HG03342 (cell line): ENCODE measurements at regions not wholly inside any gene's neighbourhood (a gene's known extent, or its start where the extent isn't known, plus 50 kb on each side); places are given as distances from the start of the nearest gene placed in this dataset.
"Not testable (repeated sequence)": the region's sequence is repeated elsewhere in the genome, so short reads cannot be mapped to it uniquely, and the experiment has no call there.

Experiments used
- ATAC-seq: cut with Tn5 transposase; IDR thresholded peaks from one replicate; pipeline ENCODE4 v1.9.1; 2021; ENCODE audit warnings: mild to moderate bottlenecking, moderate library complexity; ENCODE audit not compliant: unreplicated experiment

DNA sequence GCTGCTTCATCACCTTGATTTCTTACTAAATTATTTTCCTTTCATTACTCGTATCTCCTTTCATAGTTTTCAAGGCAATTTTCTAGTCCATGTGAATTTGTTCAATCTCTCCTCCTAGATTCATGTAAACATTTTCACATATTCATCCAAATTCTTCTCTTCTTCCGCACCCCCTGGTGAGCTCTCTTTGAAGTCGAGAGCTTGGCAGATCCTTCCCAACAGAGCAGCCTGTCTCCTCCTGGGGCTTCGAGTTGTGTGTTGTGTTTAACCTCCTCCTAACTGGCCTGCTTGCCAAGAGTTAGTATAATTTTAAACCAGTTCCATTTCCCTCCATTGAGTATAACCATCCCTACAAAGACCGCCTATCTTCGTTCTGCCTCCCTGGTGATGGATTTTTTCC, 272.4 kb upstream of the CELF2 start:
- ATAC-seq: no peak

DNA sequence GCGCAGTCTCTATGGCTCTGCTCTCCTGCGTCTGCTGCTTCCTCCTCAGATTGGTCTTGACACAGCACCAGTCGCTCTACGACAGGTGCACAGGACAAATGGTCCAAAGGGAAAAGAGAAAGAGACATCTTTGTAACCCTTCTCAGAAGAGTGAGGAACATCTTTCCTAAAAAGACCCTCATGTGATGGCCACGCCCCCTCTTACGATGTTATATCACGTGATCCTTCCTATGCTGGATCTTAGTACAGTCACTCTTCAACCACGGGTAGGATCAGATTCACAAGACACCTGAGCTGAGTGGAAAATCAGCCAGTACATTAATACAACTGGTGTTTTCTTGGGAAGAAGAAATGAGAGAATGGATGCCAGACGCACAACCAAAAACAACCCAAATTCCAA, 262.2 kb upstream of the CELF2 start:
- ATAC-seq: no peak

DNA sequence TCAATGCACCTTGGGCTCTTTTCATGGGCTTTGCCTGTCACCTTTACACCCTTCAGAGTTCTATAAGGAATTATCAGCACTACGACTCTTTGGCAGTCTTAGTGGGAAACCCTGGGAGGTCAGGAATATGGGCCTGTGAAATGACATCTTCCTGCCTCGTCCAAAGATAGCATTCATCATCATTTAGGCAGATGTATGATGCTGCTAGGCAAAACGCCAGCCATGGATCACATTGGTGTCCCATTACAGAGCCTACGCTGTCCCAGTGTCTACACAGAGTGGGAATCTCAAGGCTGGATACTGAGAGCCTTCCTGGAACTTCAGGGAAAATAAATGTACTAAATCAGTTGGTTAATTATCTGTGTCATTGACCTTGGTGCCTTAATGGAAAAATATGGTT, 259.4 kb upstream of the CELF2 start:
- ATAC-seq: no peak

DNA sequence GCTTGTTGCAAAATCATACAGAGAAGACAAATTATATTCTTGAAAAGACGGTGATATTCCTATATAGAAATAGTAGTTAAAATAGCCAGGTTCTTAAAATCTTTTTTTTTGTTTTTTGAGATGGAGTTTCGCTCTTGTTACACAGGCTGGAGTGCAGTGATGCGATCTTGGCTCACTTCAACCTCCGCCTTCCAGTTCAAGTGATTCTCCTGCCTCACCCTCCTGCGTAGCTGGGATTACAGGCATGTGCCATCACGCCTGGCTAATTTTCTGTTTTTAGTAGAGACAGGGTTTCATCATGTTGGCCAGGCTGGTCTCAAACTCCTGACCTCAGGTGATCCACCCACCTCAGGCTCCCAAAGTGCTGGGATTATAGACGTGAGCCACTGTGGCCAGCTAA, 257.9 kb upstream of the CELF2 start:
- not testable (repeated sequence) for ATAC-seq

DNA sequence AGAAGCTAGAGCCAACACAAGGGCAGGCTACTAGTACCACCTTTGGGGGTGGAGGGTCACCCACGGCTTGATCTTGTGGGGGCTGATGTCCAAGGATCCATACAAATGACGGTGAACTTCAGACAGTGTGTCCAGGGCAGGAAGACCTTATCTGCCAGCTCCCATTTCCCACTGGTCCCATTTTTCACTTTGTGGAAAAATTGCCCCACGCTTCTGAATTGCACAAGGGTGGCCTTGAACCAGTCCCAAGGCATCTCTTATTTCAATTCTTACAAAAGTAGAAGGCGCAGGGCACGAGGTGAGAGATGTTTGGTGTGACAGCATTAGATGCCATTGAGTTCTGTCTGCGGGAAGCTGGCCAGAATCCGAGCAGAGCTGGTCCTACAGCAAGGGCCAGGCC, 252.7 kb upstream of the CELF2 start:
- no peak for ATAC-seq

DNA sequence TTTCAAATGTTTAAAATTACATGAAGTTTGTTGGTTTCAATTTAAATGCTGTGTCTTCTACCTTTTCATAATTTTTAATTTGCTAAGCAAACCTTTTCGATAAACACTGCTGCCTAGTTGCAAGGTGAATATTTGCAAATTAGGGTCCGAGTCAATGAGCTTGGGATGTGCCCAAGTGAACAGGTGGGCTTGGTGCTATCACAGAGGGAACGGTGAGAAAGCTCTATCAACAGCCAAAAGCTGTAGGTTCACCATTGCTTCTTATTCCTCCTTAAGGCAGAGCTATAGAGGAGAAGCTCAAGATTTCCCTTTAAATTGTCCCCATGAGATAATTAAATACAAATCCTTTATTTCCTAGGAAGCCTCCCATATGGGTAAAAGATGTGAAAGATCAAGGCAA, 245.3 kb upstream of the CELF2 start:
- ATAC-seq: no peak

DNA sequence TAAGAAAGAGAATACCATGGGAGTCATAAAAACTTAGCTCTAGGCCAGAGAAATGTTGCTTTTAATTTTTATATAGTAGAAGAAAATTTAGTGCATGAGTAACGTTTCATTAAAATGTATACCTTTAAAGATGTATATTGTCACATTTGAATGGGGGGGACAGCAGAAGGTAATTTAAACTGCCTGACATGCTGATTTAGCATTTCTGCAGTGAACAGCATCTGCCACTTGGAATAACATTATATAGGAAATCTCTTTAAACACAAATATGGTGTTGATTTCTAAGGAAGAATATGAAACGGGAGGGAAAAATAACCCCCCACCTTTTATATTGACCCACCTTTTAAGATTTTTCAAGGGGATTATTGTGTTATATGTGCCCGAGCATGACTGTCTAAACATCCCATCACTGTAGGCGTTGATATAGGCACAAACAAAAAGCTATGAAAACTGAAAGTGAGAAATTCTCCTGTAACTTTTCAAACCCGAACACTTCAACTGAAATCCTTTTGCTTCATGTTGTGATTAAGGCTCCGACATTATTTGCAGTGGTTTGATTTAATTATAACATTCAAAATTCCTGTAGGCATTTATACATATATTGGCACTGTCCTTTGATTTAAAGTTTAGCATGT, 244.7 kb upstream of the CELF2 start:
- no peak for ATAC-seq

DNA sequence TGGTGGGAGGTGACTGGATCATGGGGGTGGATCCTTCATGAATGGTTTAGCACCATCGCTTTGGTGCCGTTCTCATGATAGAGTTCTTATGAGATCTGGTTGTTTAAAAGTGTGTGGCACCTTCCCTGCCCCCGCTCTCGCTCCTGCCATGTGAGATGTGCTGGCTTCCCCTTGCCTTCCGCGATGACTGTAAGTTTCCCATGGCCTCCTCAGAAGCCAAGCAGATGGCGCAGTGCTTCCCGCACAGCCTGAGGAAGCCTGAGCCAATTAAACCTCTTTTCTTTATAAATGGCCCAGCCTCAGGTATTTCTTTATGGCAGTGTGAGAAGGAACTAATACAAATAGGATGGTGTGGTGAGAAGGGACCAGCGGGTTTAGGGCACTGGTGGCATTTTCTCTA, 243.3 kb upstream of the CELF2 start:
- no peak for ATAC-seq

DNA sequence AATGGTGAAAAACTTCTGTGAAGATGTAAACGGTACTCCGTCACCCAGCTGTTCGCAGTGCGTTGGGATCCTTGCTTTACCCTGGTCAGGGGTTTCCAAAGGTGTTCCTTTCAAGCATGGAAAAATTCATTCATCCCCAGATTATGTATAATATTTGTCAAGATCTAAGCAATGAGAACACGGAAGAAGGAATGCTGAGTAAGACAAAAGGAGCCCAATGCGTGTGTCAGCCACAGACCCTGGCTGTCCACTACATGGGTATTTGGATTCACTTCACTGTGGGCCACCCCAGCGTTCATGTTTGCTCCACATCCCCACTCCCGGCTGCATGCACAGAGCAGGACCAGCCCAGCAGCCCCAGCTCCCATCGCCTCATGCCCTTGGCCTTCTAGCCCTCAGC, 241.3 kb upstream of the CELF2 start:
- ATAC-seq: no peak

DNA sequence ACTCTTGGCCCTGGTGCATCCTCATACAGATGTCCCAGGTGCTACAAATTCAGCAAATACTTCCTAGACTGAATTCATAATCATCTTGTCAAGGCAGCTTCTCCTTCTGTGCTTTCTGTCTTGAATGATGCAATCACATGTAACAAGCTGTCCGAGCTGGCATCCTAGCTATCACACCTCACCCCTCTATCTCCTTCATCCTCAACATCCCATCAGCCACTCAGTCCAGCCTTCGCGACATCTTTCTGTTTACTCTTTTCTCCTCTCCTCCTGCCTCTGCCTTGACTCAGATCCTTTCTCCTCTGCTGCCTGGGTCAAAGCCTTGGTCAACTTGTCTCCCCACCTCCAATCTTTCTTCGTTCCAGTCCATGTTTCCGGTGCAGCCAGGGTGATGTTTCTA, 240.4 kb upstream of the CELF2 start:
- ATAC-seq: no peak

DNA sequence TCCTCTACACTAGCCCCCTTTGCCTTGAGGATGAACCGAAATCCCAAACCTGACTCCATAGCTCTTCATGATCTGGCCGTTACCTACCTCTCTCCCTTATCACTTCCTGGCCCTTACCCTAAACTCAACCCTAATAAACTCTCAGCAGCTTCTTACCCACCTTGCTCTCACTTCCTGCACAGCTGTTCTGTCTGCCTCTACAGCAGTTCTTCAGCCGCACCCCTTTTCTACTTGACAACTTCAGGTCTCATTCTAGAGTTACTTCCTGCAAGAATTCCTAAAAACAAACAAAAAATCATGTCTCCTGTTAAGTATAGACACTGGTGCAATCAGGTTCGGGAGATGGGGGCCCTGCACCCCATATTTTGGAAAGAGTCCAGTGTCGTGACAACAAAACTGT, 239.9 kb upstream of the CELF2 start:
- no peak for ATAC-seq

DNA sequence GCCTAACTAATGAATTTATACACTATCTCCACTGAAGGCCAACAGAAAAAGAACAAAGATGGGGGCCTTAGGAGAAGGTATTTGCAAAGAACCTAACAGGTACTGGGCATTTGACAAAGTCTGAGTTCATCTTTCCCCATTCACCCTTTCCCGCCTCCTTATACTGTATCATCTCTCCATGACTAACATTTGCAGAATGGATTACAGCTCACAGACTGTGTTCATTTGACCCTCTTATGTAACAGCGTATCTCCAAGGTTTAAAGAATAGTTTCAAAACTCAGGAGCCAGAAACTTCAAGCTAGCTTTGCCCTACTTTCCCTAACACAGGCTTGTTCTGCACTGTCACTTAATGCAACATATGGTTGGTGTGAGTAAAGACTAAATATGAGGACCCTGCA, 238.7 kb upstream of the CELF2 start:
- ATAC-seq: no peak

DNA sequence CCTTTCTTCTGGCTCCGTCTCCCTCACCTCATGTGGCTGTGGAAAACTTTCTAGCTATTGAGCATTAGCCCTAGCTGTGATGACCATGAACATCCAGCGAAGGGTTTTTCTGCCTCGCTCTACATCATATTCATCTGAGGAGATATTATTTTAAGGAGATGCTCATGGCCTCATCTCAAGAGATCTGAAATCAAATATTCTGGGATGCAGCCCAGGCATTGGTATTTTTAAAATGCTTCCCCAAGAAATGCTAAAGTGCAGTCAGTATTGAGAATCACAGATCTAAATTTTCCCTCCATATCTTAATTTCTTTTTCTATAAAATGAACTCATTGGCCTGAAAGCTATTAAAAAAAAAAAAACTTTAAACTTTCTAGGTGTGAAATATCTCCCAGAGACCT, 238.2 kb upstream of the CELF2 start:
- no peak for ATAC-seq

DNA sequence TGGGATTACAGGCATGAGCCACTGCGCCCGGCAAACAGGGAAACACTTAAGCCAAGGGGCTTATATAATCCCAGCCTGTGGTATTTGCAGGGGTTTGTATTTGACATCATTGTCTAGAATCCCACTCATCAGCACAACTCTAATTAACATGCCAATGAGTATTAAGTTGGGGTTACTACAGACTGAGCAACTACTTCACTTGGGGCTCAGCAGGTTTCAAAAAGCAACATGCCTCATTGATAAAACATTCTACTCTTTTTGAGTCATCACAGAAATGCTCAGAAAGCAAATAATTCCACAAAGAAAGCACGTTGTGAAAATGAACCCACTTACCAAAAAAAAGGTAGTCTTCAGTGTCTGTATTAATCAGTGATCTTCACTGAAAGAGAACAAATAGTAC, 236.9 kb upstream of the CELF2 start:
- ATAC-seq: no peak

DNA sequence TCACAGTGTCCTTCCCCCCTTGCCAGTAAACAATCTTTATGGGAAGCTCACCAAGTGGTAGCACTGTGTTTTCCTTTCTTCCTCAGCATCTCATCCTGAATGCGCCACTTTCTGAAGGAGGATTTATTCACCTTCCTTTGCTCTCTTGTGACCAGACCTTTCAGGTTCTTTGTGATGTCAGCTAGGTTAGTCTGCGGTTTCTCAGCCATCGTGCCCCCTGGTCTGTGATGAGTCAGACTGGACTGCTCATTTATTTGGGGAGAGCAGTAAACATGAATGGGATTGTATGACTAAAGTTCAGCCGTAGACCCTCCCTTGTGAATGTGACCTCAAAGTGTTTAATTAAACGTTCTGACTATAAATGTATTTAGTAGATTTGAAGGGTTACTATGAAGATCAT, 235.1 kb upstream of the CELF2 start:
- ATAC-seq: no peak

DNA sequence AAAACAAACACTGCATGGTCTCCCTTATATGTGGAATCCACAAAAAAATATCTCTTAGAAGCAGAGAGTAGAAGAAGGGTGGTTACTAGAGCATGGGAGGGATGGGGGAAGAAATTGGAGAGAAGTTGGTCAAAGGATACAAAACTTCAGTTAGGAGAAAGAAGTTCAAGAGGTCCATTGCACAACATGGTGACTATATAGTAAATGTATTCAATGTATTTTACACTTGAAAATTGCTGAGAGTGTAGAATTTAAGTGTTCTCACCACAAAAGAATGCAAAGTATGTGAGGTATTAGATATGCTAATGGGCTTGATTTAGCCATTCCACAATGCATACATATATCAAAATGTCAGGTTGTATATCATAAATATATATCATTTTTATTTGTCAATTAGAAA, 232.0 kb upstream of the CELF2 start:
- ATAC-seq: no peak

DNA sequence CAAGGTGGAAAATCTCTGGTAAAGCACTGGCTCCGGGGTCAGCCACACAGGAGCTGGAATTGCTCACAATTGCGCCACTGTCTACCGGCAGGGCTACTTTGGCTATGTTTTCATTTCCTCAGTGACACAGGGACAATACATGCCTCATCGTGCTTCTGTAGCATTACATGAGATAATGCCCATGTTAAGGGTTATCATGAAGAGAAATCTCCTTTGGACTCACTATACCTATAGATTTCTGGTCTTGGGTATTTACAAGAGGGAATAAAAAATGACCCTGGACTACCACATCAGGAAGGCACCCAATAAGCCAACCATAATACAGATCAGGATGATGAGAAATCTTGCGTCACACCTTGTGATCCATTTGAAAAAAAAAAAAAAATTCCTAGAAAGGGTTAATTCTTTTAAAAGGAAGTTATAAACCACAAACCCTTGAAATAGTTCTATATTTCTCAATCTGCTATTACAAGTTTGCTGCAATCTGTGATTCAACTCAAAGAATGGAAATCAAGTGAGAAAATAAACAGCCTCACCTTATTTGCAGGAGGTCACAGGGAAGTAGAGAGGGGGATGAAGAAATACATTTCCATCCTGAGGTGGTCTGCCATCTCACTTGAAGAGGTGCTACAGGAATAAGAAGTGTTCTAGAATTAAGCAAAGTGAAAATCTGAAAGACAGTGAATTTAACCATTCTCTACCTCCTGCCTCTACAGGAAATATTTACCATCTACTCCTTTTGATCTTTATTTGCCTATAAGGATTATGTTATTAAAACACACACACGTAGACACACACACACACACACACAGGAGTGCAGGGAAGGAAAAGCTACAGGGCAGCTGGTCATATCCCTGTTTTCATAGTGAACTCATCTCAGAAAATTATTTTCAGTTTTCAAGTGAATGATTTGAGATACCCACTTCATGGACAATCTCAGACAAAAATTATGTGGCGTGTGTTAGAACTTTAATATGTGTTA, 231.3 kb upstream of the CELF2 start:
- ATAC-seq: no peak

DNA sequence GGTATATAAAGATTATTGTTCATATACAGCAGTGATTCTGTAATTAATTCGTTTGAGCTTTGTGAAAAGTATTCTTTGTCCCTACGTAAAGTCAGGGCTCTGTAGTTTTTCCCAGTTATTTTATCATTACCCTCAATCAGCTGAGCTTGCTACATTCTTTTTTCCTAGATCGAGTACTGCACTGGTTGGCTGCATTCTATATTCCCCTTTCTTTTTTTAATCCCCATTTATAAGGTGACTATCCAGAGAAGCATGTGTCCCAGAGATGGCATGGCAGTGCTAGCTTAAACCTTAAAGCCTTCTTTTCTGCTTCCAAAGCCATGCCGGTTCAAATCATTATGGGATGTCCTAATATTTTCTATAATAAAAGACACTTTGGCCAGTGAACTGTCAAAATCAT, 230.1 kb upstream of the CELF2 start:
- no peak for ATAC-seq

DNA sequence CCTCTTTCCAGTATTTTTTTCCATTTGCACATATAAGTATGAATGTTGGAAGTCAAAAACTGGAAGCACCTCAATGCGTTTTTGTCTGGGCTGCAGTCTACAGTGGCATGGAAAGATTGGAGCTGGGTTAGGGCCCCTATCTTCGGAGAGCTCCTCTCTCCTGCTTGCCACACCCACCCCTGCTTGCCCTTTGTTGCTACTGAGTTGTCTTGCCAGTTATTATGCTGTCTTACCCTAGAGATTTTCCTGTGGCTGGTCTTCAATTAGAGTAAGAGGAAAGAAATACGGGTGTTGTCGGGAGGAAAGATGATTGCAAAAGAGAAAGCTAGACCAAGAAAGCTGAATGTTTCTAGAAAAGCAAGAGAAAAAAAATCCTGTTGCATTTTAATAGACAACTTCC, 228.9 kb upstream of the CELF2 start:
- no peak for ATAC-seq

DNA sequence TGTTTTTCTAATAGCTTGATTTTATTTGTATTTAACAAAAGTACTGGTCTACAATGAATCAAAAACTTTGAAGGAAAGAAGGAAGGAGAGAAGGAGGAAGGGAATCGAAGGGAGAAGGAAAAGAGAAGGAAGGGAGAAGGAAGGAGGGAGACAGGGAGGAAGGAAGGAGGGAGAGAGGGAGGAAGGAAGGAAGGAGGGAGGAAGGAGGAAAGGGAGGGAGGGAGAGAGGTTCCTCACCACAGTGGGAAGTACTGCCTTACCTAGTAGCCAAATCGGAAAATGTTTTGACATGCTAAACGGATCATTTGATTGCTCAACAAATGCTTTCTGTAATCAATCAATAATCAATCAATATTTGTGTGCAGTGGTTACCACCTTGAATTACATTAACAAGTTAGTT, 225.8 kb upstream of the CELF2 start:
- no peak for ATAC-seq

DNA sequence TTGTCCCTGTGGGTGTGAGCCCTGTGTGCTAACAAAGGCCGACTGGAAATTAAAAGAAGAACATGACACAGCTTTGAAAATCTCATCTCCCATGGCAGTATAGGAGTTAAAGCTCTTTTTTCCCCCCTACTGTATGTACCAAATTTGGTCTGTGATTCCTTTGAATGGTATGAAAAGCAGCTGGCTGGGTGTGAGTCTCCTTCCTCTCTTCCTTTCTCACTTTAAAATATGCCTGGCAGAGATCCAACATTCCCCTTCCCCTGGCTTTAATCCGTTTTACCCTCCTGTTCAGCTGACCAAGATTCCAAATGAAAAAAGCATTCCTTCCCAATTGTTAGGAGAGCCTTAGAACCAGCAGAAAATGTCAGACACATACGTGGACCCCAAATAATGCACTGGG, 225.0 kb upstream of the CELF2 start:
- no peak for ATAC-seq

DNA sequence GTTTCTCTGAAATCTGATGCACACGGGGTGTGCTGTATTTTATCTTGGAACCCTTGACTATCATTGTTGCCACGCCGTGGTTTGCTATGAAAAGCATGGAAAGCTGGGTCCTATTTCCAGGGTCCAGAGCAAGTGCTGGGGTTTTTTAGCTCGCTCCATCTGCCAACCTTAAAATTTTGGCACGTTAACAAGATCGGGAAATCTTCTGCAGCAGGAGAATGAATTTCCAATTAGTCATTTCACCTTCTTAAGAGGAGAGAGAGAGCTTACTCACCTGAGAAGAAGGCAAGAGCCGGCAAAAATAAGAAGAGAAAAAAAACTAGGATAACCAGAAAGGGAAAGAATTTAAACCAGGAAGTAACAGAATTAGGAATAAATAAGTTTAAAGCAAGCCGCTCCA, 223.6 kb upstream of the CELF2 start:
- ATAC-seq: no peak

DNA sequence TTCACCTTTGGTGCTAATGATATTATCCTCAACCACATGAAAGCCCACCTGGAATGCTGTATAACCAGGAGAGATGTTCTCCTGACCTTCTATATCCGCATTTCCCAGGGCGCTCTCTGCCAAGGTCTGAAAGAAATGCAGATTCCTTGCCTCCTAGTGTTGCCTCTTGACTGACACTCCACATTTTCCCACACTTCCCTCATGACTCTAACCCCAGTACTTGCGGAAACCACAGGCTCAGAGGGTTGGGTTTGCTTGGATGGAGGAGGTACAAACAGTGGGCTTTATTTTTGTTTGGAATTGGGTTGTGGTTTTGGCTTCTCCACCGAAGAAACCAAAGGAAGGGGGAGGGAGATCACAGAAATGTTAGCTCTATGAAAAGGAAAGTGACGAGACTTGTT, 222.9 kb upstream of the CELF2 start:
- no peak for ATAC-seq
